K562 (cell line): ENCODE measurements at regions not wholly inside any gene's neighbourhood (a gene's known extent, or its start where the extent isn't known, plus 50 kb on each side); places are given as distances from the start of the nearest gene placed in this dataset.

Experiments
- GATAD2B ChIP-seq: fragments of 450-650 bp; IDR thresholded peaks from 2 replicates; pipeline ENCODE4 v1.6.1; 2017; ENCODE audit warnings: mild to moderate bottlenecking, borderline replicate concordance
- JUN ChIP-seq, 2 experiments: sonication (generic) in 1 of 2; formaldehyde crosslinking in 1 of 2; IDR thresholded peaks; 2 replicates each; pipeline versions ENCODE4 v1.6.1 to v1.8.0; 2012 to 2022; ENCODE audit warnings: borderline replicate concordance in 2 of 2, mild to moderate bottlenecking in 2 of 2, improper control_type of control experiment in 1 of 2, low read depth in 1 of 2, low read length in 1 of 2, missing genetic modification reagents in 1 of 2
- MAFK ChIP-seq: IDR thresholded peaks from 2 replicates; pipeline ENCODE4 v1.6.1; 2011; ENCODE audit warnings: low read length, improper control_type of control experiment
- POLR2A ChIP-seq: fragments of 450-650 bp; conservative IDR thresholded peaks from 2 replicates; pipeline ENCODE4 v1.6.1; 2016
- SIN3B ChIP-seq: fragments of 450-650 bp; IDR thresholded peaks from 2 replicates; pipeline ENCODE4 v1.6.1; 2017; ENCODE audit warnings: low read depth, mild to moderate bottlenecking, moderate library complexity
- SMC3 ChIP-seq: conservative IDR thresholded peaks from 2 replicates; pipeline ENCODE4 v1.6.1; 2011; ENCODE audit warnings: low read depth, low read length, improper control_type of control experiment; ENCODE audit not compliant: insufficient read depth
- TAL1 ChIP-seq: fragments of 450-650 bp; IDR thresholded peaks from 2 replicates; pipeline ENCODE4 v1.6.1; 2016; ENCODE audit warnings: mild to moderate bottlenecking
- ZNF696 ChIP-seq: fragments of 250-450 bp; sonication (Bioruptor Pico); conservative IDR thresholded peaks from 2 replicates; pipeline ENCODE4 v1.4.0; 2020; ENCODE audit warnings: mild to moderate bottlenecking, moderate library complexity
- ZNF766 ChIP-seq: fragments of 200-800 bp; sonication (Bioruptor generic); conservative IDR thresholded peaks from 2 replicates; pipeline ENCODE4 v1.6.1; 2016; ENCODE audit warnings: missing genetic modification characterization, missing compliant biosample characterization
- TF ChIP-seq, protein P1 (sequence below): fragments of 250-450 bp; sonication (Bioruptor Pico); IDR thresholded peaks from 2 replicates; pipeline ENCODE4 v1.8.0; 2022; ENCODE audit warnings: inconsistent platforms, mild to moderate bottlenecking, moderate library complexity, borderline replicate concordance

DNA sequence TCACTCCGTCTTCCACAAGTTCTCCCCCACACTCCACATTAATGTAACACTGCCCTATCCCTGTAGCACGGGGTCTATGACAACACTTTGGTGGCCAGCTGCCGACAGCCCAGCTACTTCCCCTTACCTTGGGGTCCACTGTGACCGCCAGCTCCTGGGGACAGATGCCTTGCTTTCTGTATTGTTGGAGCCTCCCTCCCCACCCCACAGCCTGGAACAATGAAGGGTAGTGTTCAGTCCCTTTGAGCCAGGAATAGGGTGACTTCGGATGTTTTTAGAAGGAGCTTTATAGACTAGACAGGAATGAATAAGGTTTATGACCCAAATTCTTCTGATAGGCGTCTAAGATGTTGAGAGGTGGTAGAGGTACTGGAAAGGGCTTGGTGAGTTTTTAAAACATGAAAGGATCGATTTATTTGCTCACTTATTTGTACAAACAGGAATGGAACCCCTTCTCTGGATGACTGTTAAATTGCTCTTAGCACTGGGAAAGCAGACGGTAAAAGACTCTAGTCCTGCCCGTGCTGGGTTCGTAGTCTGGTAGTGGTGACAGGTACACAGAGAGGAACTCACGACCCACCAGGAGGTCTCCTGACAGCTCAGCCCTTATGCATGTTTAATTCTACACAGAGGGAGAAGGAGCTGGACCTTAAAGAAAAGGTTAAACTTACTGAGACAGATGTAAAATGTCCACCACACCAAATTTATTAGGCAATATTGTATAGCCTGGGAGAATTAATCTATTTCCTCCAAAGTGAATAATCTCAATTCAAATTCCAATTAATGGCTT lies 90.9 kb downstream of the MYCN start:
- no peak for TF ChIP-seq ZNF696
- no peak for TF ChIP-seq JUN (IDR thresholded peaks at IDR 0.05; ENCODE audit: borderline replicate concordance, low read depth, low read length)
- no peak for TF ChIP-seq JUN (CRISPR knock-in tag; IDR thresholded peaks at IDR 0.05; ENCODE audit: borderline replicate concordance)
- no peak for TF ChIP-seq MAFK
- no peak for TF ChIP-seq TAL1
- no peak for TF ChIP-seq SIN3B
- no peak for TF ChIP-seq SMC3
- no peak for TF ChIP-seq POLR2A
- TF ChIP-seq GATAD2B: no peak
- TF ChIP-seq ZNF766: no peak
- TF ChIP-seq, protein P1, sequence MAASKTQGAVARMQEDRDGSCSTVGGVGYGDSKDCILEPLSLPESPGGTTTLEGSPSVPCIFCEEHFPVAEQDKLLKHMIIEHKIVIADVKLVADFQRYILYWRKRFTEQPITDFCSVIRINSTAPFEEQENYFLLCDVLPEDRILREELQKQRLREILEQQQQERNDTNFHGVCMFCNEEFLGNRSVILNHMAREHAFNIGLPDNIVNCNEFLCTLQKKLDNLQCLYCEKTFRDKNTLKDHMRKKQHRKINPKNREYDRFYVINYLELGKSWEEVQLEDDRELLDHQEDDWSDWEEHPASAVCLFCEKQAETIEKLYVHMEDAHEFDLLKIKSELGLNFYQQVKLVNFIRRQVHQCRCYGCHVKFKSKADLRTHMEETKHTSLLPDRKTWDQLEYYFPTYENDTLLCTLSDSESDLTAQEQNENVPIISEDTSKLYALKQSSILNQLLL (CRISPR knock-in tag): no peak
